ENCODE measurements at regions not wholly inside any gene's neighbourhood (a gene's known extent, or its start where the extent isn't known, plus 50 kb on each side); places are given as distances from the start of the nearest gene placed in this dataset.

DNA sequence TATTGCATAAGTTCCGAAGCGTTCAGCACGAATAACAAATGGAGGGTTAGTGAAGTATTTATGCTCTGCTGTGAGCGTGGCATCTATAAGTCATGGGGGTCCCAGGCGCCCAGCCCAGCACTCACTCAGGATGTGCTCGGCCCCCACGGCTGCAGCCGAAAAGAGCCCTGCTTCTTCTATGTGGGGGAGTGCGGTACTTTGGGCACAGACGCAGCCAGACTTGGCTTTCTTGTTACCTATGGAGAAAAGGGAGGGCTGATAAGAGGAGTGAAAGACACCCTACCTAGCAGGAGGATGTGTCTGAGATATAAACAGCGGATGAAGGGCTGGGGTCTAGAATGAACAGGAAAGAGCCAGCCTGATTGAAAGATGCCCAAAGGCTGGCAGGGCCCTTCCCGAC, 51.4 kb downstream of the MRPL36 start:
- TF ChIP-seq, protein P1, sequence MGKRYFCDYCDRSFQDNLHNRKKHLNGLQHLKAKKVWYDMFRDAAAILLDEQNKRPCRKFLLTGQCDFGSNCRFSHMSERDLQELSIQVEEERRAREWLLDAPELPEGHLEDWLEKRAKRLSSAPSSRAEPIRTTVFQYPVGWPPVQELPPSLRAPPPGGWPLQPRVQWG (CRISPR knock-in tag; IDR thresholded peaks at IDR 0.05; ENCODE audit: borderline replicate concordance, low read depth), result no peak
- TF ChIP-seq, protein P2, sequence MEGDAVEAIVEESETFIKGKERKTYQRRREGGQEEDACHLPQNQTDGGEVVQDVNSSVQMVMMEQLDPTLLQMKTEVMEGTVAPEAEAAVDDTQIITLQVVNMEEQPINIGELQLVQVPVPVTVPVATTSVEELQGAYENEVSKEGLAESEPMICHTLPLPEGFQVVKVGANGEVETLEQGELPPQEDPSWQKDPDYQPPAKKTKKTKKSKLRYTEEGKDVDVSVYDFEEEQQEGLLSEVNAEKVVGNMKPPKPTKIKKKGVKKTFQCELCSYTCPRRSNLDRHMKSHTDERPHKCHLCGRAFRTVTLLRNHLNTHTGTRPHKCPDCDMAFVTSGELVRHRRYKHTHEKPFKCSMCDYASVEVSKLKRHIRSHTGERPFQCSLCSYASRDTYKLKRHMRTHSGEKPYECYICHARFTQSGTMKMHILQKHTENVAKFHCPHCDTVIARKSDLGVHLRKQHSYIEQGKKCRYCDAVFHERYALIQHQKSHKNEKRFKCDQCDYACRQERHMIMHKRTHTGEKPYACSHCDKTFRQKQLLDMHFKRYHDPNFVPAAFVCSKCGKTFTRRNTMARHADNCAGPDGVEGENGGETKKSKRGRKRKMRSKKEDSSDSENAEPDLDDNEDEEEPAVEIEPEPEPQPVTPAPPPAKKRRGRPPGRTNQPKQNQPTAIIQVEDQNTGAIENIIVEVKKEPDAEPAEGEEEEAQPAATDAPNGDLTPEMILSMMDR (CRISPR knock-in tag; IDR thresholded peaks at IDR 0.05), result no peak
- TF ChIP-seq FOXM1 (CRISPR knock-in tag; IDR thresholded peaks at IDR 0.05), result no peak
- TF ChIP-seq PAF1 (CRISPR knock-in tag; IDR thresholded peaks at IDR 0.05), result no peak
- TF ChIP-seq, protein P3, sequence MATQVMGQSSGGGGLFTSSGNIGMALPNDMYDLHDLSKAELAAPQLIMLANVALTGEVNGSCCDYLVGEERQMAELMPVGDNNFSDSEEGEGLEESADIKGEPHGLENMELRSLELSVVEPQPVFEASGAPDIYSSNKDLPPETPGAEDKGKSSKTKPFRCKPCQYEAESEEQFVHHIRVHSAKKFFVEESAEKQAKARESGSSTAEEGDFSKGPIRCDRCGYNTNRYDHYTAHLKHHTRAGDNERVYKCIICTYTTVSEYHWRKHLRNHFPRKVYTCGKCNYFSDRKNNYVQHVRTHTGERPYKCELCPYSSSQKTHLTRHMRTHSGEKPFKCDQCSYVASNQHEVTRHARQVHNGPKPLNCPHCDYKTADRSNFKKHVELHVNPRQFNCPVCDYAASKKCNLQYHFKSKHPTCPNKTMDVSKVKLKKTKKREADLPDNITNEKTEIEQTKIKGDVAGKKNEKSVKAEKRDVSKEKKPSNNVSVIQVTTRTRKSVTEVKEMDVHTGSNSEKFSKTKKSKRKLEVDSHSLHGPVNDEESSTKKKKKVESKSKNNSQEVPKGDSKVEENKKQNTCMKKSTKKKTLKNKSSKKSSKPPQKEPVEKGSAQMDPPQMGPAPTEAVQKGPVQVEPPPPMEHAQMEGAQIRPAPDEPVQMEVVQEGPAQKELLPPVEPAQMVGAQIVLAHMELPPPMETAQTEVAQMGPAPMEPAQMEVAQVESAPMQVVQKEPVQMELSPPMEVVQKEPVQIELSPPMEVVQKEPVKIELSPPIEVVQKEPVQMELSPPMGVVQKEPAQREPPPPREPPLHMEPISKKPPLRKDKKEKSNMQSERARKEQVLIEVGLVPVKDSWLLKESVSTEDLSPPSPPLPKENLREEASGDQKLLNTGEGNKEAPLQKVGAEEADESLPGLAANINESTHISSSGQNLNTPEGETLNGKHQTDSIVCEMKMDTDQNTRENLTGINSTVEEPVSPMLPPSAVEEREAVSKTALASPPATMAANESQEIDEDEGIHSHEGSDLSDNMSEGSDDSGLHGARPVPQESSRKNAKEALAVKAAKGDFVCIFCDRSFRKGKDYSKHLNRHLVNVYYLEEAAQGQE (IDR thresholded peaks at IDR 0.05; ENCODE audit: borderline replicate concordance in 1 of 2, low read depth in 1 of 2, low read length in 2 of 2), result no peak
- TF ChIP-seq, protein P4, sequence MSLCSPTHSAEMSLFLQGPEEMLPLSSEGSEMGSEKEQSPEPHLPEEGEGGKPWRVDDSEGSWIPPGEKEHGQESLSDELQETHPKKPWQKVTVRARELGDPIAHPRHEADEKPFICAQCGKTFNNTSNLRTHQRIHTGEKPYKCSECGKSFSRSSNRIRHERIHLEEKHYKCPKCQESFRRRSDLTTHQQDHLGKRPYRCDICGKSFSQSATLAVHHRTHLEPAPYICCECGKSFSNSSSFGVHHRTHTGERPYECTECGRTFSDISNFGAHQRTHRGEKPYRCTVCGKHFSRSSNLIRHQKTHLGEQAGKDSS (CRISPR knock-in tag; IDR thresholded peaks at IDR 0.05; ENCODE audit: borderline replicate concordance, low read depth), result no peak
- no peak for TF ChIP-seq RFX5 (IDR thresholded peaks at IDR 0.05; ENCODE audit: low read depth, low read length)
- TF ChIP-seq, protein P5, sequence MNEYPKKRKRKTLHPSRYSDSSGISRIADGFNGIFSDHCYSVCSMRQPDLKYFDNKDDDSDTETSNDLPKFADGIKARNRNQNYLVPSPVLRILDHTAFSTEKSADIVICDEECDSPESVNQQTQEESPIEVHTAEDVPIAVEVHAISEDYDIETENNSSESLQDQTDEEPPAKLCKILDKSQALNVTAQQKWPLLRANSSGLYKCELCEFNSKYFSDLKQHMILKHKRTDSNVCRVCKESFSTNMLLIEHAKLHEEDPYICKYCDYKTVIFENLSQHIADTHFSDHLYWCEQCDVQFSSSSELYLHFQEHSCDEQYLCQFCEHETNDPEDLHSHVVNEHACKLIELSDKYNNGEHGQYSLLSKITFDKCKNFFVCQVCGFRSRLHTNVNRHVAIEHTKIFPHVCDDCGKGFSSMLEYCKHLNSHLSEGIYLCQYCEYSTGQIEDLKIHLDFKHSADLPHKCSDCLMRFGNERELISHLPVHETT (CRISPR knock-in tag; conservative IDR thresholded peaks at IDR 0.05), result no peak
- no peak for TF ChIP-seq ZNF274 (CRISPR knock-in tag; IDR thresholded peaks at IDR 0.05)
- TF ChIP-seq CBX2 (IDR thresholded peaks at IDR 0.05; ENCODE audit: low read depth, low read length), result no peak
- no peak for TF ChIP-seq CBX2 (CRISPR knock-in tag; IDR thresholded peaks at IDR 0.05; ENCODE audit: low read depth)
- TF ChIP-seq, protein P6, sequence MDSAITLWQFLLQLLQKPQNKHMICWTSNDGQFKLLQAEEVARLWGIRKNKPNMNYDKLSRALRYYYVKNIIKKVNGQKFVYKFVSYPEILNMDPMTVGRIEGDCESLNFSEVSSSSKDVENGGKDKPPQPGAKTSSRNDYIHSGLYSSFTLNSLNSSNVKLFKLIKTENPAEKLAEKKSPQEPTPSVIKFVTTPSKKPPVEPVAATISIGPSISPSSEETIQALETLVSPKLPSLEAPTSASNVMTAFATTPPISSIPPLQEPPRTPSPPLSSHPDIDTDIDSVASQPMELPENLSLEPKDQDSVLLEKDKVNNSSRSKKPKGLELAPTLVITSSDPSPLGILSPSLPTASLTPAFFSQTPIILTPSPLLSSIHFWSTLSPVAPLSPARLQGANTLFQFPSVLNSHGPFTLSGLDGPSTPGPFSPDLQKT (CRISPR knock-in tag; IDR thresholded peaks at IDR 0.05; ENCODE audit: borderline replicate concordance), result no peak
- no peak for TF ChIP-seq ZBTB20 (CRISPR knock-in tag; IDR thresholded peaks at IDR 0.05; ENCODE audit: borderline replicate concordance, low read depth)

Data from HepG2 (cell line).